ENCODE measurements at regions not wholly inside any gene's neighbourhood (a gene's known extent, or its start where the extent isn't known, plus 50 kb on each side); places are given as distances from the start of the nearest gene placed in this dataset.

GRCh38 chr14:89065879-89066278, 241.4 kb downstream of the TTC8 start:
- Mint-ChIP-seq H3K27me3 (ENCODE audit: low read depth) (peaks cover 49% of the 10 kb centered on the region), H3K4me3 (no peak overlapping the region), H3K9me3 (no peaks in the 10 kb centered on the region), H3K27ac (no peak overlapping the region), H3K4me1 (ENCODE audit: low read depth) (peaks cover 14% of the 10 kb centered on the region), H3K36me3 (ENCODE audit: insufficient read depth in 2 of 2) (no peaks in the 10 kb centered on the region)
- ATAC-seq (replicated peaks in 1 of 2) = no peak
- DNase-seq = no peak

- H3K4me1 Mint-ChIP-seq (ENCODE audit: low read depth) = peaks cover 14% of the 10 kb centered on the region
- peak; percentile 16 to 27 for DNase-seq
- H3K27ac Mint-ChIP-seq = no peak overlapping the region
Observed at GRCh38 chr14:89067293-89067972, 243.0 kb downstream of the TTC8 start.

GRCh38 chr14:89078021-89078795, 253.8 kb downstream of the TTC8 start:
- no peak for ATAC-seq (replicated peaks in 1 of 2)
- peaks cover 28% of the 10 kb centered on the region for H3K27me3 Mint-ChIP-seq (ENCODE audit: low read depth)
- H3K9me3 Mint-ChIP-seq = peaks cover 0 to 3% of the 10 kb centered on the region in 2 donors
- no peak for DNase-seq
- H3K4me3 Mint-ChIP-seq = no peak overlapping the region
- no peaks in the 10 kb centered on the region for H3K4me1 Mint-ChIP-seq (ENCODE audit: low read depth)
- H3K27ac Mint-ChIP-seq = no peak overlapping the region
- H3K36me3 Mint-ChIP-seq (ENCODE audit: insufficient read depth in 2 of 2) = no peaks in the 10 kb centered on the region

More at GRCh38 chr14:89067293-89067972, 243.0 kb downstream of the TTC8 start:
- Mint-ChIP-seq H3K36me3 (ENCODE audit: insufficient read depth in 2 of 2) (no peaks in the 10 kb centered on the region), H3K9me3 (no peaks in the 10 kb centered on the region), H3K4me3 (peak overlapping the region in 1 of 2 donors; percentile 20), H3K27me3 (ENCODE audit: low read depth) (peaks cover 61% of the 10 kb centered on the region)
- peak; percentile 99 for ATAC-seq (replicated peaks in 1 of 2)

GRCh38 chr14:89085231-89085731, 260.8 kb downstream of the TTC8 start:
- no peaks in the 10 kb centered on the region for H3K4me1 Mint-ChIP-seq (ENCODE audit: low read depth)
- no peak overlapping the region for H3K4me3 Mint-ChIP-seq
- H3K36me3 Mint-ChIP-seq (ENCODE audit: insufficient read depth in 2 of 2) = no peaks in the 10 kb centered on the region
- H3K27me3 Mint-ChIP-seq (ENCODE audit: low read depth) = no peaks in the 10 kb centered on the region
- no peak overlapping the region for H3K27ac Mint-ChIP-seq
- DNase-seq = no peak
- H3K9me3 Mint-ChIP-seq = peaks cover 0 to 3% of the 10 kb centered on the region in 2 donors
- ATAC-seq (replicated peaks in 1 of 2) = no peak

- DNase-seq (no peak), ATAC-seq (replicated peaks in 1 of 2) (no peak)
- Mint-ChIP-seq H3K36me3 (ENCODE audit: insufficient read depth in 2 of 2) (no peaks in the 10 kb centered on the region), H3K27me3 (ENCODE audit: low read depth) (no peaks in the 10 kb centered on the region), H3K4me3 (no peak overlapping the region), H3K27ac (no peak overlapping the region), H3K9me3 (peaks cover 0 to 1% of the 10 kb centered on the region in 2 donors), H3K4me1 (ENCODE audit: low read depth) (no peaks in the 10 kb centered on the region)
Observed at GRCh38 chr14:89085737-89086382, 261.4 kb downstream of the TTC8 start.

- Mint-ChIP-seq H3K36me3 (ENCODE audit: insufficient read depth in 2 of 2) (no peaks in the 10 kb centered on the region), H3K9me3 (peaks cover 0 to 3% of the 10 kb centered on the region in 2 donors), H3K4me1 (ENCODE audit: low read depth) (no peaks in the 10 kb centered on the region), H3K27me3 (ENCODE audit: low read depth) (no peaks in the 10 kb centered on the region), H3K27ac (no peak overlapping the region), H3K4me3 (no peak overlapping the region)
- ATAC-seq (replicated peaks in 1 of 2) (no peak), DNase-seq (no peak)
Observed at GRCh38 chr14:89088530-89088929, 264.1 kb downstream of the TTC8 start.

- no peak overlapping the region for H3K4me3 Mint-ChIP-seq
- H3K27me3 Mint-ChIP-seq (ENCODE audit: low read depth) = no peaks in the 10 kb centered on the region
- H3K36me3 Mint-ChIP-seq (ENCODE audit: insufficient read depth in 2 of 2) = no peaks in the 10 kb centered on the region
- DNase-seq (no peak), ATAC-seq (replicated peaks in 1 of 2) (no peak)
- no peak overlapping the region for H3K27ac Mint-ChIP-seq
- H3K9me3 Mint-ChIP-seq = peaks cover 0 to 3% of the 10 kb centered on the region in 2 donors
- no peaks in the 10 kb centered on the region for H3K4me1 Mint-ChIP-seq (ENCODE audit: low read depth)
Observed at GRCh38 chr14:89089330-89089729, 264.9 kb downstream of the TTC8 start.

GRCh38 chr14:89091781-89092180, 267.3 kb downstream of the TTC8 start:
- H3K36me3 Mint-ChIP-seq (ENCODE audit: insufficient read depth in 2 of 2) = no peaks in the 10 kb centered on the region
- H3K27me3 Mint-ChIP-seq (ENCODE audit: low read depth) = no peaks in the 10 kb centered on the region
- no peak overlapping the region for H3K4me3 Mint-ChIP-seq
- DNase-seq (no peak), ATAC-seq (replicated peaks in 1 of 2) (no peak)
- no peak overlapping the region for H3K27ac Mint-ChIP-seq
- H3K9me3 Mint-ChIP-seq = peaks cover 0 to 3% of the 10 kb centered on the region in 2 donors
- H3K4me1 Mint-ChIP-seq (ENCODE audit: low read depth) = no peaks in the 10 kb centered on the region

- DNase-seq (no peak), ATAC-seq (replicated peaks in 1 of 2) (no peak)
- H3K4me1 Mint-ChIP-seq (ENCODE audit: low read depth) = no peaks in the 10 kb centered on the region
- H3K27me3 Mint-ChIP-seq (ENCODE audit: low read depth) = no peaks in the 10 kb centered on the region
- no peaks in the 10 kb centered on the region for H3K36me3 Mint-ChIP-seq (ENCODE audit: insufficient read depth in 2 of 2)
- peaks cover 0 to 3% of the 10 kb centered on the region in 2 donors for H3K9me3 Mint-ChIP-seq
- H3K4me3 Mint-ChIP-seq = no peak overlapping the region
- H3K27ac Mint-ChIP-seq = no peak overlapping the region
Observed at GRCh38 chr14:89093083-89093730, 268.8 kb downstream of the TTC8 start.

- no peaks in the 10 kb centered on the region for H3K4me1 Mint-ChIP-seq (ENCODE audit: low read depth)
- no peak overlapping the region for H3K27ac Mint-ChIP-seq
- ATAC-seq (replicated peaks in 1 of 2) (no peak), DNase-seq (no peak)
- H3K4me3 Mint-ChIP-seq = no peak overlapping the region
- H3K27me3 Mint-ChIP-seq (ENCODE audit: low read depth) = peaks cover under 1% of the 10 kb centered on the region
- H3K36me3 Mint-ChIP-seq (ENCODE audit: insufficient read depth in 2 of 2) = no peaks in the 10 kb centered on the region
- H3K9me3 Mint-ChIP-seq = peaks cover 0 to 3% of the 10 kb centered on the region in 2 donors
Observed at GRCh38 chr14:89095036-89095435, 270.6 kb downstream of the TTC8 start.

- DNase-seq (no peak), ATAC-seq (replicated peaks in 1 of 2) (no peak)
- peaks cover 15% of the 10 kb centered on the region for H3K27me3 Mint-ChIP-seq (ENCODE audit: low read depth)
- H3K27ac Mint-ChIP-seq = no peak overlapping the region
- H3K4me1 Mint-ChIP-seq (ENCODE audit: low read depth) = no peaks in the 10 kb centered on the region
- no peak overlapping the region for H3K4me3 Mint-ChIP-seq
- peaks cover 4 to 5% of the 10 kb centered on the region in 2 donors for H3K36me3 Mint-ChIP-seq (ENCODE audit: insufficient read depth in 2 of 2)
- peaks cover 4 to 8% of the 10 kb centered on the region in 2 donors for H3K9me3 Mint-ChIP-seq
Observed at GRCh38 chr14:89096946-89097345, 272.5 kb downstream of the TTC8 start.

GRCh38 chr14:89098254-89098653, 273.8 kb downstream of the TTC8 start:
- Mint-ChIP-seq H3K4me1 (ENCODE audit: low read depth) (no peaks in the 10 kb centered on the region), H3K9me3 (peaks cover 4 to 5% of the 10 kb centered on the region in 2 donors), H3K4me3 (no peak overlapping the region), H3K36me3 (ENCODE audit: insufficient read depth in 2 of 2) (peaks cover 4 to 5% of the 10 kb centered on the region in 2 donors), H3K27me3 (ENCODE audit: low read depth) (peaks cover 28% of the 10 kb centered on the region), H3K27ac (no peak overlapping the region)
- no peak for ATAC-seq (replicated peaks in 1 of 2)
- DNase-seq = no peak
